GM12872 (cell line): ENCODE measurements at regions not wholly inside any gene's neighbourhood (a gene's known extent, or its start where the extent isn't known, plus 50 kb on each side); places are given as distances from the start of the nearest gene placed in this dataset.
A peak's percentile ranks its signal among the peaks of the same experiment; 100 is the strongest.

ENCODE experiments used
- CTCF ChIP-seq: IDR thresholded peaks from 3 replicates; pipeline ENCODE4 v1.5.1; 2011; ENCODE audit warnings: low read depth, mild to moderate bottlenecking, low read length, moderate library complexity; ENCODE audit not compliant: insufficient read depth

- TF ChIP-seq CTCF, result peak; percentile 35; the same call in 1 of the 3 replicates
Measured at GRCh38 chr2:154507186-154507585, 191.3 kb upstream of the KCNJ3 start.

GRCh38 chr2:154518872-154519271 lies 179.6 kb upstream of the KCNJ3 start:
- no peak for TF ChIP-seq CTCF

GRCh38 chr2:154526234-154526633 lies 172.3 kb upstream of the KCNJ3 start:
- no peak for TF ChIP-seq CTCF

- TF ChIP-seq CTCF, result no peak
Measured at GRCh38 chr2:154527962-154528361, 170.5 kb upstream of the KCNJ3 start.

GRCh38 chr2:154532004-154532403 lies 166.5 kb upstream of the KCNJ3 start:
- TF ChIP-seq CTCF, result no peak

- TF ChIP-seq CTCF, result no peak
Measured at GRCh38 chr2:154532763-154533162, 165.7 kb upstream of the KCNJ3 start.

GRCh38 chr2:154533300-154533940 lies 165.1 kb upstream of the KCNJ3 start:
- no peak for TF ChIP-seq CTCF
